ENCODE measurements at regions not wholly inside any gene's neighbourhood (a gene's known extent, or its start where the extent isn't known, plus 50 kb on each side); places are given as distances from the start of the nearest gene placed in this dataset.

DNA sequence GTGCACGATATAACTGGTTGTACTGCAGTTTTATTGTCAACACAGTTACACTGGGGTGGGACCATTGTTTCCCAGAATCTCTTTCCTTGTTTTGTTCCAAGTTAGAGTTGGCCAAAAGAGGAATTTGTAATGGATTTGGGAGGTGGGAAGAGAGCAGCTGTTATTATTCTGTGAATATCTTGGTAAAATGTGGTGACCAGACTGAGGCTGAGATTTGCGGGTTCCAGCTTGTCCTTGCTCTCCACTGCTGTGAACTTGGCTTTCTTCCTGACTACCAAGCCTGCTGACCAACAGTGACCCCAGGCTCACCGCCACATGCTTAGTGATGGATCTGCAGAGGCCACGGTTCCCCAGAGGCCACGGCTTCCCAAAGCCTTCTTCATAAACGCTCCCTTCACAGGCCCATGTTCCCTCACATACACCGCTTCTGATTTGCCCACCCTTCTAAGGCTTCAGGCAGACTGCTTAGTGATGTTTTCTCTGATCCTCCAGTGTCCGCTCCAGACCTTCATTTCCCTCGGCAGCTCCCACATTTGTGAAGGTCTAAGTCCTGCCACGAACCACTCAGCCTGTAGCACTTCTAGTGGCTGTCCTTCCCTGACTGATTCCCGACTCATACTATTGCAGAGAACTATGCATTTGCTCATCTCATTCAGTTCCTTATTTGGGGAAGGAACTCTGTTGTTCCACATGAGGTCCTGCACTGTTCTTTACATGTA, 525.5 kb upstream of the RGMA start:
- peak; percentile 37 for DNase-seq

DNA sequence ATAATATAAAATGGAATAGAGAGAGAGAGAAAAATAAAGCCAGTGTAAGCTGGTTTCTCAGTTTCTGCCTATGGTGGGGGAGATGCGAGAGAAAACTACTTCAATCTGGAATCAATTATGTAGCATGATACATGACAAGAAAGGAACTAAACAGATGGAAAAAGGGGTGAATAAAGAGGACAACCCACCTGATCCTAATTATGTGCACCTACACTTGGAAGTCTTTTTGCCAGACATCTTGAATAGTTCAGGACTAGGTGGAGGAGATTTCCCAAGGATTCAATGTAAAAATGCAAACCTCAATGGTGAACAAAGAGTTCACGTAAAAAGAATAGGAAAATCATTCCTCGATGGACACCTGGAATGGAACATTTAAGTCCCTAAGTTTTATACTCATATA, 524.4 kb upstream of the RGMA start:
- no peak for DNase-seq

- peak; percentile 18 for DNase-seq
Measured at GRCh38 chr15:93612953-93613352, 523.9 kb upstream of the RGMA start.

GRCh38 chr15:93610944-93611343, 521.9 kb upstream of the RGMA start:
- DNase-seq: no peak

DNA sequence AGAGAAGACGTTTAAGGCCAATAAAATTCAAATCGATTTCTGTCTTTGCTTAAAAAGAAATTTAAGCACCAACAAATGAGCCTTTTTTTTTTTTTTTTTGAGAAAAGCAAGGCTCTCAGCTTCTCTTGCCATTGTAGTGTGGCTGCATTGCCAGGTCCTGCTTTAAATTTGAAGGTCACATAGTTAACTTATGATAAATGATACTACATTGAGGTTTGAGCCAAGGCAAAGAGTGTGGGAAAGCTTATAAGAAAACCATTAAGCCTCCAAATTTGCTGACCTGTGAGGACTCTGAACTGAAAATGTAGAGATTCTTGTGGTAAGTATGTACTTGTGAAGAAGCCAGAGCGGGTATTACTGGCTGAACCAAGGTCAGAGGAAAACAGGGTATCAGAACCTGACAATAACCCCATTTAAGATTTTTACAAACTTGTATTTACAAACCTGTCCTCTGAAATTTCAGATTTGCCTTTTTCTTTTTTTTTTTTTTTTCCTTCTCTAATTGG, 519.7 kb upstream of the RGMA start:
- no peak for DNase-seq

DNA sequence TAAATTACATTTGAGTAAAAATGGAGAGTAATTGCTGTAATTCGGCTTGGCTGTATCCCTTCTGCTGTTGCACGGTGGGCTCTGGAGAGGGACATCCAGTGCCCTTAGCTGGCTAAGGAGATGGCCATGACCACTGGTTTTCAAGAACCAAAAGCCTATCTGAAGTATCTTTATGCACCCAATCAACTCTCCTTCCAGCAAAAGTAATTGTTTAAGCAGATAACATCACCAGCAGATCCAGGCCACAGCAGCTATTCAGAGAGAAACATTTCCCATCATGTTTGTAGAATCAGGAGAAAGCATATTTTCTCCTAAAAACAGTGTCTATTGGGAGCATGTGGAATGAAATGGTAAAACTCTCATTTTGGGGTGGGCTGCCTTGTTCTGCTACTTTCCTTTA, 514.5 kb upstream of the RGMA start:
- no peak for DNase-seq

GRCh38 chr15:93587059-93587521, 498.1 kb upstream of the RGMA start:
- peak; percentile 84 for DNase-seq

GRCh38 chr15:93585012-93585411, 496.0 kb upstream of the RGMA start:
- no peak for DNase-seq

GRCh38 chr15:93583968-93584367, 495.0 kb upstream of the RGMA start:
- DNase-seq: no peak

DNA sequence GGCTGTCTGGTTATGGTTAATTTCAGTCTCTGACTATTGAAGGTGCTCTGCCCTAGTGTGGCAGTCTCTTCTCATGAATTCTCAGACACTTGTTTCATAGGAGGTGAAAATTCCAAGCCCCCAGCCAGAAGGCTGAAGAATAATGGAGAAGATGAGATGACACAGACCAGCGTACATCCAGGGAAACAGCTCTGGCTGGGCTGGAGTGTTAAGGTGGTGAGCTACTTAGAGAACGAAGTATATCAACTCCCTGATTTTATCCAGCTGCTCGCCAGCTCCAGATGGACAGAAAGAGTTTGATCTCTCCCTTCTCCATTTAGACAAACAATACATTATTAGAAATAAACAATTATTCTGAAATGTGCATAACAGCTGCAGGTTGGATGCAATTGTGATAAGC, 494.5 kb upstream of the RGMA start:
- DNase-seq: no peak

GRCh38 chr15:93570527-93570926, 481.5 kb upstream of the RGMA start:
- DNase-seq: peak; percentile 37

DNA sequence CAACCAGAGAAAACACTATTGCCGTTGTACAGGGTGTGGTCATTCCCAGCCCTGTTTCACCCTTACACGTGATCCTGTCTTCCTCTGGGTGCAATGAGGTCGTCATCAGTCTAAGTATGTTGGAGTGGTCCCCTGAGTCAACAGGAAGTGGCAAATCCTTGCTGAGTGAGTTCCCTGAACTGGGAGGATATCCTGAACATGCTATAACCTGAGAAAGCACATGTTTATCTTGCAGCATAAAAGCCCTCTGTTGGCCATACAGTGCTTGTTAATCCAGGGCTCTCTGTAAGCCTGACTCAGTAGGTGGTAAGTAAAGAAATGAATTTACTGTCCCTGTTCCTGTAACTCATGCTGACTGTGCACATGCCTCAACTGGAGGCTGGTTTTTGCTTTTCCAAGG, 477.8 kb upstream of the RGMA start:
- no peak for DNase-seq

DNA sequence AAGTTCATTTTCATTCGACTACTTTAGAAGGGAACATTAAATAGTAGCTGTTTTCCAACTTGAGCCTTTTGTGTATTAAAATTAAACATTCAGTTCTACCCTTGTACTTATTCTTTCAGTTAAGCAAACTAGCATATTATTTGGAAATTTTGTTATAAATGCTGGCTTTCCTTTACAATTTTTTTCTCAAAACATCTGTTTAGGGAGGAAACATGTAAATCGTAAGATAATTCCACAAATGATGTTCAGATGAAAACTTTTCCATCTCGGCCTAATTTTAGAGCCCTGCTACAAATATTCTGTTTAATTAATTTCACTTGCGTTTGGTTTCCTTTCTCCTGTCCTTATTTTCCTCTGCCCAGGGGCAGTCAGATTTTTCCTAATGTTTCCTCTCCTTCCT, 476.2 kb upstream of the RGMA start:
- DNase-seq: no peak

GRCh38 chr15:93563218-93563617, 474.2 kb upstream of the RGMA start:
- DNase-seq: no peak

GRCh38 chr15:93562395-93563123, 473.5 kb upstream of the RGMA start:
- no peak for DNase-seq

GRCh38 chr15:93557696-93558095, 468.7 kb upstream of the RGMA start:
- no peak for DNase-seq

DNA sequence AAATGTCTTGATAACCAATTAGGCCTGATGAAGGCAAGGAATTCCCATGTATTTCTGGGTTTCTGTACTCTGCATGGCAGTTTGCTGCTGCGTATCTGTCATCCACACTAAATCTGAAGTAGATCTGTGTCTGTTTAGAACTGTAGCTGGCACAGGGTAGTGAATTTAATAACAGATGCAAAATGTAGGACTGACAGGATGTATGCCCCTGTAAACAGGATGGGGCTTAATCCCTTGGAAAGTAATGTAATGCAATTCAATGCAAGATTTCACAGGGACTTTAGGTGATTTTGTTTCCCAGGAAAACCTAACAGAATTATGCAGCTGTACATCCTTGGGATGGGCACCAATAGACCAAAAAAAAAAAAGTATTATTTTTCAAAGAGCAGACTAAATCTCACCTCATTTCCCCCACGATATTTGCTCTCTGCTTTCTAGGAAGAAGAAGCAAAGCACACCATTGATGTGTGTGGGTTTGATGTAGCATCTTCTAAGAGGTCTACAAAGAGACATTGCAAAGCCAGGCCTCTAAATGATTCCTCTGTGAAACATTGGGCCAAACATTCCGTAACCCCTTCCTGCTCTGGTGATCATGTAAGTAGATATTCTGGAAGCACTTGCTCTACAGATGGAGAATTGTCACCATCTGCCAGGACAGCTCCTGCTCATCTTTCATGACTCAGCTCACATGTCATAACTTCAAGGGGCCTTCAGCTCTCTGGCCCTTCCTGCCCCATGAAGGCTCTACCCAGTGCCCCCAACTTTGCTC, 464.3 kb upstream of the RGMA start:
- peak; percentile 38 for DNase-seq

DNA sequence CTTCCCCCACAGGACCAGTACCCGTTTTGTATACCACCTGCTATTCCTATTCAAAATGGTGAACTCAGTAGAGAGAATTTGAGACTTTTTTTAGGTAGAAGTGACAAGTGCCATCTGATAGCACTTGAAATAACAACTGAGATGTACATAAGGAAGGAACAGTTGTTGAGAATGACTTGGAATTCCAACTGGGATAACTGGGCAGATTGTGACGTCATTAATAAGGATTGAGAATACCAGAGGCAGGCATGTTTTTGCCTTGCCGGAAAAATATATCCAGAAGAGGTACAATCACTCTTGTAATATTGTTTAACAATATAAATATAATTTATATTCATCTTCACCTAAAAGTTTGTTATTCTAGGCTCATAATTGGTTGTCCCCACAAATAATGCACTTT, 454.1 kb upstream of the RGMA start:
- DNase-seq: no peak

DNA sequence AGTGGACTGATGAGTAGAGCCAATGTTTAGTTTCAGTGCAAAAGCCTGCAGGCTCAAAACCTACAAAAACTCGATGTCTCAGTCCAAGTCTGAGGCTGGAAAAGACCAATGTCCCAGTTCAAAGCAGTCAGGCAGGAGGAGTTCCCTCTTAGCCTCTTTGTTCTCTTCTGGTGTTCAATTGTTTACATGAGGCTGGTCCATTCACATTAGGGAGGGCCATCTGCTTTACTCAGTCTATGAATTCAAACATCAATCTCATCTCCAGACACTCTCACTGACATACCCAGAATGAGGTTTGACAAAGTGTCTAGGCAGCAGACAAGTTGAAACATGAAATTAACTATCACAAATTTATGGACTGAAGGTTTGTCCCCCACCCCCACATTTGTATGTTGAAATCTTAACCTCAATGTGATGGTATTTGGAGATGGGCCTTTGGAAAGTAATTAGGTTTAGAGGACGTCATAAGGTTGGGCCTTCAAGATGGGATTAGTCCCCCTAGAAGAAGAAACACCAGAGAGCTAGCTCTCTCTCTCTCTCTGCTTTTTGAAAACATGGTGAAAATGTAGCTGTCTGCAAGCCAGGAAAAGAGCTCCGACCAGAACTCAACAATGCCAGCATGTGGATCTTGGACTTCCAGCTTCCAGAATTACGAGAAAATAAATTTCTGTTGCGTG, 438.5 kb upstream of the RGMA start:
- no peak for DNase-seq

DNA sequence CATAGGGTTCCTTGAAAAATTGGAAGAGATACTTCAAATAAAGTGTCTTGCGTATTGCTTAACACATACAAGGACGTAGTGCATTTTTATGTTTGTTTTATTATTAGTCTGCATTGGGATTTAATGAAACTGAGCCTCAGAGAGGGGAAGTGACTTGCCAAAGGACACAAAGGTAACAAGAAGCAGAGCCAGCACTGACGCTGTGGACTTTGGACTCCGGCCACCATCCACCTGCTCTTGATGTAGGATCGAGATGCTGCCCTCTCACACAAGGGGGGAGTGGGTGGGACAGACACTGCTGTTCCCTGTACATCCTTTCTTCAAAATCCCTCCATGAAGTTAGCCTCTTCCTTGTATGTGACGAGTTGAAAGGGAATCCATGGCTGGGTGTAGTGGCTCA, 435.4 kb upstream of the RGMA start:
- no peak for DNase-seq

- DNase-seq: peak; percentile 65
Measured at GRCh38 chr15:93523481-93523880, 434.5 kb upstream of the RGMA start.

DNA sequence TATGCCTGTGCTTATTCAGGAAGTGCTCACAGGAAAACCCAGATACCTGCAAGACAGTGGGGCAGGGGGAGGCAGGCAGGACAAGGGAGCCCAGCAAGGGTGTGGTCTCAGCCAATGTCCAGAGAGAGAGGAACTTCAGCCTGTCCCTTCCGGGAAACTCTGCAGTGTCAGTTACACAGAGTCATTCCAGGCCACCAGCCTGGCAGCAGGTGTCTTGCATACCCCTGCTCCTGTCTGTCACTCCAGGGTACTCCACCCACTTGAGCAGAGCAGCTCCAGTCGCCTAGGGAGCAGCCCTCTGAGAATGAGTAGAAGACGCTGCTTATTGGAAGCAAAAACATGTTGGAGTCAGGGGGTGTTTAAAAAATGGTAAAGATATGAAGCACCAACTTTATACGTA, 431.2 kb upstream of the RGMA start:
- peak; percentile 69 for DNase-seq

DNA sequence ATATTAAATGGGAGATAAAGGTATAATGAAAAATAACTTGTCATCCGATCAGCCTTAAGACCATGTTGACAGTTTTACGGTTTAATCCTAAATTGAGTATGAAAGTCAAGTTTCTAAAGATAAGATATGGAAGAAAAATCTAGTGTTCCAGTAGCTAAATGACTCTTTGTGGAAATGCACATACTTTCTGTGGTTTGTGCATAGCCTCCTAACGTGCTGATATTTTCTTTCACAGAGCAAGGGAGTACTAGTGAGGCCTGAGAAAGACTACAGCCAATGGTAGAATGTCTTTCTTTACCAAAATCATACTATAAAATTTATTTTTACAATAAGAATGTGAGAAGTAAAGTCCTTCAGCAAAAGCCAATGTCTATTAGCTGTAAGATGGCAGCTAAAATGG, 430.6 kb upstream of the RGMA start:
- DNase-seq: no peak
